Adrenal gland (tissue), 5 donors: ENCODE measurements at regions not wholly inside any gene's neighbourhood (a gene's known extent, or its start where the extent isn't known, plus 50 kb on each side); places are given as distances from the start of the nearest gene placed in this dataset.

Experiments
- POLR2A ChIP-seq, 2 donors: fragments of 450-650 bp; IDR thresholded peaks; one replicate each; pipeline ENCODE4 v1.6.1; 2017; ENCODE audit warnings: antibody characterized with exemption in 2 of 2, mild to moderate bottlenecking in 2 of 2, moderate library complexity in 1 of 2
- TF ChIP-seq, protein P1 (sequence below), 6 experiments: fragments of 450-650 bp in 4 of 6; fragments of 200-600 bp in 2 of 6; sonication (generic) in 1 of 6; IDR thresholded peaks; 1 replicate in 5 of 6; 2 replicates in 1 of 6; pipeline versions ENCODE4 v1.5.1 to v1.8.0; 2016 to 2021; ENCODE audit warnings: antibody characterized with exemption in 6 of 6, mild to moderate bottlenecking in 2 of 6, moderate library complexity in 1 of 6
- donor health status: DM: no; HTN: no; CAD: no.

DNA sequence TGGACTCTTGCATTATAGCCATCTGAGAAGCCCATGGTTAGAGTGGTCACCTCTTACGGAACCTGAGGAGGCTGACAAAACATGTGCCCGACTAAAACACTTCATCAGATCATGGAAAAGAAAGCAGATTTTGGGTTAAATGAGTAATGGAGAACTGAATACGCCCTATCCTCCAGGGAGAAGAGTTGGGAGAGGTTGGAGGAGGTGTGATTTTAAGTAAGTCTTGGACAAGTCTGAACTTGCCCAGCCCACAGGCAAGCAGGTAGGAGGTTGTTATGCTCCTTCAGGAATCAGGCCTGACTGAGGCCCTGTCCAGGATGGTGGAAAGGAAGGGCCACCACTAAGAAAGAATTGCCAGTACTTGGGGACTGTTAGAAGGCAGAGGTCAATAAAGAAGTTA lies 255.8 kb downstream of the TGFB2 start:
- TF ChIP-seq POLR2A (IDR thresholded peaks at IDR 0.05), result no peak
- TF ChIP-seq, protein P1, sequence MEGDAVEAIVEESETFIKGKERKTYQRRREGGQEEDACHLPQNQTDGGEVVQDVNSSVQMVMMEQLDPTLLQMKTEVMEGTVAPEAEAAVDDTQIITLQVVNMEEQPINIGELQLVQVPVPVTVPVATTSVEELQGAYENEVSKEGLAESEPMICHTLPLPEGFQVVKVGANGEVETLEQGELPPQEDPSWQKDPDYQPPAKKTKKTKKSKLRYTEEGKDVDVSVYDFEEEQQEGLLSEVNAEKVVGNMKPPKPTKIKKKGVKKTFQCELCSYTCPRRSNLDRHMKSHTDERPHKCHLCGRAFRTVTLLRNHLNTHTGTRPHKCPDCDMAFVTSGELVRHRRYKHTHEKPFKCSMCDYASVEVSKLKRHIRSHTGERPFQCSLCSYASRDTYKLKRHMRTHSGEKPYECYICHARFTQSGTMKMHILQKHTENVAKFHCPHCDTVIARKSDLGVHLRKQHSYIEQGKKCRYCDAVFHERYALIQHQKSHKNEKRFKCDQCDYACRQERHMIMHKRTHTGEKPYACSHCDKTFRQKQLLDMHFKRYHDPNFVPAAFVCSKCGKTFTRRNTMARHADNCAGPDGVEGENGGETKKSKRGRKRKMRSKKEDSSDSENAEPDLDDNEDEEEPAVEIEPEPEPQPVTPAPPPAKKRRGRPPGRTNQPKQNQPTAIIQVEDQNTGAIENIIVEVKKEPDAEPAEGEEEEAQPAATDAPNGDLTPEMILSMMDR (IDR thresholded peaks at IDR 0.05), result no peak
